ENCODE measurements at regions not wholly inside any gene's neighbourhood (a gene's known extent, or its start where the extent isn't known, plus 50 kb on each side); places are given as distances from the start of the nearest gene placed in this dataset.

GRCh38 chr5:30768056-30768690 is 425.3 kb upstream of the CDH6 start:
- no peak overlapping the region for H3K27ac ChIP-seq (ENCODE audit: low read depth, low read length)
- no peak overlapping the region for H2AFZ ChIP-seq (ENCODE audit: low read length)
- no peaks in the 10 kb centered on the region for H3K4me1 ChIP-seq (ENCODE audit: insufficient read depth, low read length)
- H3K27me3 ChIP-seq (ENCODE audit: insufficient read depth, low read length), result no peaks in the 10 kb centered on the region
- H3K4me2 ChIP-seq (ENCODE audit: insufficient read depth, low read length), result no peak overlapping the region
- no peaks in the 10 kb centered on the region for H4K20me1 ChIP-seq (ENCODE audit: insufficient read depth, low read length)
- H3K79me2 ChIP-seq (ENCODE audit: insufficient read depth, low read length), result no peaks in the 10 kb centered on the region
- no peak overlapping the region for H3K4me3 ChIP-seq (ENCODE audit: insufficient read depth, low read length)
- TF ChIP-seq, protein P1, sequence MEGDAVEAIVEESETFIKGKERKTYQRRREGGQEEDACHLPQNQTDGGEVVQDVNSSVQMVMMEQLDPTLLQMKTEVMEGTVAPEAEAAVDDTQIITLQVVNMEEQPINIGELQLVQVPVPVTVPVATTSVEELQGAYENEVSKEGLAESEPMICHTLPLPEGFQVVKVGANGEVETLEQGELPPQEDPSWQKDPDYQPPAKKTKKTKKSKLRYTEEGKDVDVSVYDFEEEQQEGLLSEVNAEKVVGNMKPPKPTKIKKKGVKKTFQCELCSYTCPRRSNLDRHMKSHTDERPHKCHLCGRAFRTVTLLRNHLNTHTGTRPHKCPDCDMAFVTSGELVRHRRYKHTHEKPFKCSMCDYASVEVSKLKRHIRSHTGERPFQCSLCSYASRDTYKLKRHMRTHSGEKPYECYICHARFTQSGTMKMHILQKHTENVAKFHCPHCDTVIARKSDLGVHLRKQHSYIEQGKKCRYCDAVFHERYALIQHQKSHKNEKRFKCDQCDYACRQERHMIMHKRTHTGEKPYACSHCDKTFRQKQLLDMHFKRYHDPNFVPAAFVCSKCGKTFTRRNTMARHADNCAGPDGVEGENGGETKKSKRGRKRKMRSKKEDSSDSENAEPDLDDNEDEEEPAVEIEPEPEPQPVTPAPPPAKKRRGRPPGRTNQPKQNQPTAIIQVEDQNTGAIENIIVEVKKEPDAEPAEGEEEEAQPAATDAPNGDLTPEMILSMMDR (IDR thresholded peaks at IDR 0.05; ENCODE audit: extremely low read depth, low read depth, low read length), result no peak
- H3K36me3 ChIP-seq (ENCODE audit: insufficient read depth, low read length), result no peaks in the 10 kb centered on the region
- H3K9me3 ChIP-seq (ENCODE audit: low read depth, low read length), result no peaks in the 10 kb centered on the region
- DNase-seq (ENCODE audit: insufficient read length, low spot score, missing footprints), result no peak

DNA sequence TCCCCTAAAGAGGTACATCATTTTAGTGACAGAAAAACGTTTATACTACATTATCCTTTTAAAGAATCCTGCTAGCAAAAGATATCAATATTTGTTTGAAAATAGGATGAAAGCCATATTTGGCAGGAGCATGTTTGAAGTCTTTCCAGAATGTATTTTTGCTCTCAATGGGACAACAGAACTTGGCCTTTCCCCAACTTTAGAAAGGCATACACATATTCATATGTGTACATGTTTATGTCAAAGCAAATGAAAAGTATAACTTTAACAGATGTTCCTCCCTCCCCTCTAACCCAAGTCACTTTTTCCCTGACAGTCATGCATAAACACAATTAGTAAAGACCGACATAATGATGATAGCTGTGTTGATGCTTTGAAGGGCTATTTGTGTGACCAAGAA is 427.8 kb upstream of the CDH6 start:
- H3K27me3 ChIP-seq (ENCODE audit: insufficient read depth, low read length), result no peaks in the 10 kb centered on the region
- H3K79me2 ChIP-seq (ENCODE audit: insufficient read depth, low read length), result no peaks in the 10 kb centered on the region
- H4K20me1 ChIP-seq (ENCODE audit: insufficient read depth, low read length), result no peaks in the 10 kb centered on the region
- no peaks in the 10 kb centered on the region for H3K9me3 ChIP-seq (ENCODE audit: low read depth, low read length)
- H3K4me1 ChIP-seq (ENCODE audit: insufficient read depth, low read length), result no peaks in the 10 kb centered on the region
- no peak overlapping the region for H2AFZ ChIP-seq (ENCODE audit: low read length)
- no peak overlapping the region for H3K4me3 ChIP-seq (ENCODE audit: insufficient read depth, low read length)
- H3K27ac ChIP-seq (ENCODE audit: low read depth, low read length), result no peak overlapping the region
- H3K36me3 ChIP-seq (ENCODE audit: insufficient read depth, low read length), result no peaks in the 10 kb centered on the region
- no peak overlapping the region for H3K4me2 ChIP-seq (ENCODE audit: insufficient read depth, low read length)
- TF ChIP-seq, protein P1 (IDR thresholded peaks at IDR 0.05; ENCODE audit: extremely low read depth, low read depth, low read length), result no peak
- no peak for DNase-seq (ENCODE audit: insufficient read length, low spot score, missing footprints)

GRCh38 chr5:30765227-30765626 is 428.3 kb upstream of the CDH6 start:
- Histone ChIP-seq H3K27ac (ENCODE audit: low read depth, low read length) (no peak overlapping the region), H4K20me1 (ENCODE audit: insufficient read depth, low read length) (no peaks in the 10 kb centered on the region), H3K27me3 (ENCODE audit: insufficient read depth, low read length) (no peaks in the 10 kb centered on the region), H2AFZ (ENCODE audit: low read length) (no peak overlapping the region), H3K4me2 (ENCODE audit: insufficient read depth, low read length) (no peak overlapping the region), H3K4me1 (ENCODE audit: insufficient read depth, low read length) (no peaks in the 10 kb centered on the region), H3K4me3 (ENCODE audit: insufficient read depth, low read length) (no peak overlapping the region), H3K79me2 (ENCODE audit: insufficient read depth, low read length) (no peaks in the 10 kb centered on the region), H3K9me3 (ENCODE audit: low read depth, low read length) (no peaks in the 10 kb centered on the region), H3K36me3 (ENCODE audit: insufficient read depth, low read length) (no peaks in the 10 kb centered on the region)
- peak; percentile 6 for DNase-seq (ENCODE audit: insufficient read length, low spot score, missing footprints)
- TF ChIP-seq, protein P1 (IDR thresholded peaks at IDR 0.05; ENCODE audit: extremely low read depth, low read depth, low read length), result no peak

- no peaks in the 10 kb centered on the region for H3K9me3 ChIP-seq (ENCODE audit: low read depth, low read length)
- H4K20me1 ChIP-seq (ENCODE audit: insufficient read depth, low read length), result no peaks in the 10 kb centered on the region
- no peak overlapping the region for H3K4me2 ChIP-seq (ENCODE audit: insufficient read depth, low read length)
- no peaks in the 10 kb centered on the region for H3K79me2 ChIP-seq (ENCODE audit: insufficient read depth, low read length)
- no peak overlapping the region for H3K4me3 ChIP-seq (ENCODE audit: insufficient read depth, low read length)
- no peak overlapping the region for H3K27ac ChIP-seq (ENCODE audit: low read depth, low read length)
- H3K27me3 ChIP-seq (ENCODE audit: insufficient read depth, low read length), result no peaks in the 10 kb centered on the region
- TF ChIP-seq, protein P1 (IDR thresholded peaks at IDR 0.05; ENCODE audit: extremely low read depth, low read depth, low read length), result no peak
- DNase-seq (ENCODE audit: insufficient read length, low spot score, missing footprints), result no peak
- H3K4me1 ChIP-seq (ENCODE audit: insufficient read depth, low read length), result no peaks in the 10 kb centered on the region
- H3K36me3 ChIP-seq (ENCODE audit: insufficient read depth, low read length), result no peaks in the 10 kb centered on the region
- no peak overlapping the region for H2AFZ ChIP-seq (ENCODE audit: low read length)
Observed at GRCh38 chr5:30764704-30765103, 428.8 kb upstream of the CDH6 start.

Measured in osteoblast (primary cell).